Glutamatergic neuron (in vitro differentiated cells): ENCODE measurements at regions not wholly inside any gene's neighbourhood (a gene's known extent, or its start where the extent isn't known, plus 50 kb on each side); places are given as distances from the start of the nearest gene placed in this dataset.
"Not testable (repeated sequence)": the region's sequence is repeated elsewhere in the genome, so short reads cannot be mapped to it uniquely, and the experiment has no call there.

Experiments used
- DNase-seq: peaks from one replicate; pipeline ENCODE4 v3.0.0; 2022
- H3K27ac Mint-ChIP-seq: one replicate; pipeline ENCODE4 v1.8.0; 2020; ENCODE audit warnings: mild to moderate bottlenecking, mixed read lengths, inconsistent platforms; ENCODE audit not compliant: unreplicated experiment
- H3K27me3 Mint-ChIP-seq: one replicate; pipeline ENCODE4 v1.8.0; 2020; ENCODE audit warnings: mild to moderate bottlenecking, moderate library complexity, mixed read lengths, inconsistent platforms; ENCODE audit not compliant: unreplicated experiment
- H3K36me3 Mint-ChIP-seq: one replicate; pipeline ENCODE4 v1.8.0; 2020; ENCODE audit warnings: mild to moderate bottlenecking, mixed read lengths, inconsistent platforms; ENCODE audit not compliant: unreplicated experiment
- H3K4me1 Mint-ChIP-seq: one replicate; pipeline ENCODE4 v1.8.0; 2020; ENCODE audit warnings: mild to moderate bottlenecking, low read depth, mixed read lengths, inconsistent platforms; ENCODE audit not compliant: unreplicated experiment
- H3K4me3 Mint-ChIP-seq: one replicate; pipeline ENCODE4 v1.8.0; 2020; ENCODE audit warnings: mild to moderate bottlenecking, mixed read lengths, inconsistent platforms; ENCODE audit not compliant: unreplicated experiment
- H3K9me3 Mint-ChIP-seq: one replicate; pipeline ENCODE4 v1.8.0; 2020; ENCODE audit warnings: mild to moderate bottlenecking, moderate library complexity, mixed read lengths, inconsistent platforms; ENCODE audit not compliant: unreplicated experiment
- CTCF ChIP-seq: fragments of 200-600 bp; sonication (generic); IDR thresholded peaks from one replicate; pipeline ENCODE4 v1.5.0; 2021; ENCODE audit not compliant: partially characterized antibody, unreplicated experiment

- Mint-ChIP-seq H3K4me1 (peaks cover 4% of the 10 kb centered on the region), H3K9me3 (no peaks in the 10 kb centered on the region), H3K27me3 (peaks cover 1% of the 10 kb centered on the region), H3K4me3 (no peak overlapping the region), H3K36me3 (no peaks in the 10 kb centered on the region), H3K27ac (no peak overlapping the region)
- no peak for DNase-seq
- TF ChIP-seq CTCF = no peak
Measured at GRCh38 chr1:80305466-80305865, 1298.9 kb upstream of the ADGRL4 start.

- H3K9me3 Mint-ChIP-seq = no peaks in the 10 kb centered on the region
- no peak overlapping the region for H3K4me3 Mint-ChIP-seq
- no peak for DNase-seq
- no peaks in the 10 kb centered on the region for H3K4me1 Mint-ChIP-seq
- no peak overlapping the region for H3K27ac Mint-ChIP-seq
- no peak for TF ChIP-seq CTCF
- no peaks in the 10 kb centered on the region for H3K27me3 Mint-ChIP-seq
- H3K36me3 Mint-ChIP-seq = no peaks in the 10 kb centered on the region
Measured at GRCh38 chr1:80293818-80294217, 1287.3 kb upstream of the ADGRL4 start.

GRCh38 chr1:80288750-80289149, 1282.2 kb upstream of the ADGRL4 start:
- not testable (repeated sequence) for H3K27ac Mint-ChIP-seq, H3K9me3 Mint-ChIP-seq, H3K36me3 Mint-ChIP-seq, DNase-seq, H3K4me3 Mint-ChIP-seq, H3K4me1 Mint-ChIP-seq, H3K27me3 Mint-ChIP-seq

GRCh38 chr1:80282536-80282935, 1276.0 kb upstream of the ADGRL4 start:
- no peak for TF ChIP-seq CTCF
- Mint-ChIP-seq H3K27ac (no peak overlapping the region), H3K27me3 (no peaks in the 10 kb centered on the region), H3K4me1 (no peaks in the 10 kb centered on the region), H3K9me3 (no peaks in the 10 kb centered on the region), H3K4me3 (no peak overlapping the region), H3K36me3 (no peaks in the 10 kb centered on the region)
- DNase-seq = no peak

- no peak overlapping the region for H3K4me3 Mint-ChIP-seq
- no peaks in the 10 kb centered on the region for H3K27me3 Mint-ChIP-seq
- no peak overlapping the region for H3K27ac Mint-ChIP-seq
- DNase-seq = no peak
- no peak for TF ChIP-seq CTCF
- H3K9me3 Mint-ChIP-seq = no peaks in the 10 kb centered on the region
- H3K4me1 Mint-ChIP-seq = no peaks in the 10 kb centered on the region
- H3K36me3 Mint-ChIP-seq = no peaks in the 10 kb centered on the region
Measured at GRCh38 chr1:80278936-80279335, 1272.4 kb upstream of the ADGRL4 start.

- H3K36me3 Mint-ChIP-seq = no peaks in the 10 kb centered on the region
- H3K9me3 Mint-ChIP-seq = no peaks in the 10 kb centered on the region
- DNase-seq = no peak
- H3K27me3 Mint-ChIP-seq = no peaks in the 10 kb centered on the region
- no peak overlapping the region for H3K27ac Mint-ChIP-seq
- TF ChIP-seq CTCF = no peak
- no peaks in the 10 kb centered on the region for H3K4me1 Mint-ChIP-seq
- no peak overlapping the region for H3K4me3 Mint-ChIP-seq
Measured at GRCh38 chr1:80274256-80274655, 1267.7 kb upstream of the ADGRL4 start.
